CD14-positive monocyte (primary cell): ENCODE measurements at regions not wholly inside any gene's neighbourhood (a gene's known extent, or its start where the extent isn't known, plus 50 kb on each side); places are given as distances from the start of the nearest gene placed in this dataset.
"Not testable (repeated sequence)": the region's sequence is repeated elsewhere in the genome, so short reads cannot be mapped to it uniquely, and the experiment has no call there.

Experiments
- DNase-seq, 3 donors: peaks; one replicate each; pipeline ENCODE4 v3.0.0-alpha.2; 2011 to 2022
- H2AFZ ChIP-seq: 2 replicates; pipeline ENCODE4 v1.6.0; 2012; ENCODE audit warnings: mild to moderate bottlenecking, low read depth, low read length, inconsistent platforms; ENCODE audit not compliant: insufficient read depth, poor library complexity, severe bottlenecking
- H3K27ac ChIP-seq, 2 donors: 1 replicate in 1 of 2; 2 replicates in 1 of 2; pipeline ENCODE4 v1.5.1; 2012 to 2013; ENCODE audit warnings: low read length in 2 of 2, control low read depth in 1 of 2, inconsistent platforms in 1 of 2, low read depth in 1 of 2, mild to moderate bottlenecking in 1 of 2
- H3K27me3 ChIP-seq, 2 donors: one replicate each; pipeline versions ENCODE4 v1.6.0 to v1.6.1; 2011 to 2013; ENCODE audit warnings: low read length in 2 of 2; ENCODE audit not compliant: control insufficient read depth in 2 of 2, insufficient read depth in 2 of 2
- H3K36me3 ChIP-seq, 2 donors: replicated peaks in 1 of 2; 1 replicate in 1 of 2; 2 replicates in 1 of 2; pipeline versions ENCODE4 v1.5.1 to v1.6.1; 2012 to 2013; ENCODE audit warnings: low read length in 2 of 2, control low read depth in 1 of 2, inconsistent platforms in 1 of 2, mild to moderate bottlenecking in 1 of 2; ENCODE audit not compliant: insufficient read depth in 2 of 2, control insufficient read depth in 1 of 2
- H3K4me1 ChIP-seq, 2 donors: 1 replicate in 1 of 2; 2 replicates in 1 of 2; pipeline versions ENCODE4 v1.5.1 to v1.6.1; 2012 to 2013; ENCODE audit warnings: low read length in 2 of 2, control low read depth in 1 of 2, inconsistent platforms in 1 of 2, mild to moderate bottlenecking in 1 of 2, moderate library complexity in 1 of 2; ENCODE audit not compliant: insufficient read depth in 2 of 2, control insufficient read depth in 1 of 2
- H3K4me2 ChIP-seq: replicated peaks from 2 replicates; pipeline ENCODE3; 2012; ENCODE audit warnings: low read length, moderate library complexity, mild to moderate bottlenecking; ENCODE audit not compliant: poor library complexity, severe bottlenecking; ENCODE audit errors: extremely low read depth
- H3K4me3 ChIP-seq, 3 experiments: fragments of 200-600 bp in 1 of 3; sonication (generic) in 1 of 3; replicated peaks in 1 of 3; 1 replicate in 2 of 3; 2 replicates in 1 of 3; pipeline ENCODE4 v1.5.1; 2011 to 2013; ENCODE audit warnings: low read length in 3 of 3, mild to moderate bottlenecking in 3 of 3, control low read depth in 2 of 3, low read depth in 2 of 3, inconsistent platforms in 1 of 3, moderate library complexity in 1 of 3
- H3K79me2 ChIP-seq: 2 replicates; pipeline ENCODE4 v1.6.0; 2012; ENCODE audit warnings: mild to moderate bottlenecking, control low read depth, inconsistent platforms, low read length, moderate library complexity; ENCODE audit not compliant: insufficient read depth
- H3K9ac ChIP-seq: 2 replicates; pipeline ENCODE4 v1.6.0; 2017; ENCODE audit warnings: low read length, mild to moderate bottlenecking; ENCODE audit not compliant: insufficient read depth, poor library complexity, severe bottlenecking
- H3K9me3 ChIP-seq, 2 donors: replicated peaks in 1 of 2; 1 replicate in 1 of 2; 2 replicates in 1 of 2; pipeline versions ENCODE4 v1.5.1 to v1.6.1; 2012 to 2013; ENCODE audit warnings: low read length in 2 of 2, control low read depth in 1 of 2; ENCODE audit not compliant: control insufficient read depth in 1 of 2, insufficient read depth in 1 of 2
- H4K20me1 ChIP-seq: 2 replicates; pipeline ENCODE4 v1.6.0; 2012; ENCODE audit warnings: mild to moderate bottlenecking, low read length, control low read depth, moderate library complexity; ENCODE audit not compliant: insufficient read depth
- H3K27ac Mint-ChIP-seq, 7 donors: one replicate each; pipeline ENCODE4 v1.8.0; 2020; ENCODE audit warnings: mild to moderate bottlenecking in 7 of 7, mixed read lengths in 7 of 7, moderate library complexity in 6 of 7, inconsistent platforms in 2 of 7
- H3K27me3 Mint-ChIP-seq, 3 donors: one replicate each; pipeline ENCODE4 v1.8.0; 2021 to 2022; ENCODE audit warnings: low read depth in 3 of 3, mild to moderate bottlenecking in 3 of 3, mixed read lengths in 3 of 3, moderate library complexity in 3 of 3, inconsistent platforms in 1 of 3
- H3K36me3 Mint-ChIP-seq, 2 donors: one replicate each; pipeline ENCODE4 v1.8.0; 2020; ENCODE audit warnings: mixed read lengths in 2 of 2, inconsistent platforms in 1 of 2, mild to moderate bottlenecking in 1 of 2
- H3K4me1 Mint-ChIP-seq: one replicate; pipeline ENCODE4 v1.8.0; 2020; ENCODE audit warnings: mild to moderate bottlenecking, mixed read lengths
- H3K4me3 Mint-ChIP-seq, 2 donors: one replicate each; pipeline ENCODE4 v1.8.0; 2020; ENCODE audit warnings: mild to moderate bottlenecking in 2 of 2, mixed read lengths in 2 of 2, moderate library complexity in 1 of 2
- H3K9me3 Mint-ChIP-seq, 7 donors: one replicate each; pipeline ENCODE4 v1.8.0; 2020 to 2022; ENCODE audit warnings: mixed read lengths in 7 of 7, mild to moderate bottlenecking in 6 of 7, moderate library complexity in 6 of 7, inconsistent platforms in 2 of 7
- CTCF ChIP-seq: fragments of 200-600 bp; IDR thresholded peaks from one replicate; pipeline ENCODE4 v1.8.0; 2022; ENCODE audit warnings: antibody characterized with exemption, mild to moderate bottlenecking
- WGBS: methylation state at CpG from one replicate; pipeline ENCODE4 v1.1.5; 2013; ENCODE audit warnings: missing lambda C conversion rate; ENCODE audit not compliant: insufficient coverage; 5-methylcytosine and 5-hydroxymethylcytosine counted together
- intact Hi-C, 2 donors: fragments of 100-400 bp; cut with micrococcal nuclease; formaldehyde crosslinking; loops; one replicate each; pipeline versions ENCODE4 v1.15.0 to v1.15.1; 2023

GRCh38 chr1:228668553-228669241 is 66.6 kb upstream of the RHOU start:
- no peaks in the 10 kb centered on the region for H3K36me3 Mint-ChIP-seq
- Histone ChIP-seq H3K36me3 (no peaks in the 10 kb centered on the region), H3K4me3 (no peak overlapping the region), H3K27me3 (no peaks in the 10 kb centered on the region), H3K9me3 (no peaks in the 10 kb centered on the region), H3K4me1 (peaks cover 3 to 8% of the 10 kb centered on the region in 2 donors), H3K4me2 (no peak overlapping the region), H4K20me1 (no peaks in the 10 kb centered on the region), H3K27ac (no peak overlapping the region), H2AFZ (peak overlapping the region; percentile 11), H3K9ac (no peak overlapping the region), H3K79me2 (no peaks in the 10 kb centered on the region)
- peaks cover 0 to 5% (median 4%) of the 10 kb centered on the region in 7 donors for H3K9me3 Mint-ChIP-seq
- 79% methylated on average over 4 of the region's 5 CpGs for WGBS
- peak overlapping the region in 1 of 7 donors; percentile 68 for H3K27ac Mint-ChIP-seq
- intact Hi-C loops = no loop called here
- no peak for DNase-seq
- no peak overlapping the region for H3K4me3 Mint-ChIP-seq
- H3K27me3 Mint-ChIP-seq = peaks cover 0 to 5% (median 0%) of the 10 kb centered on the region in 3 donors
- H3K4me1 Mint-ChIP-seq = peaks cover 8% of the 10 kb centered on the region
- TF ChIP-seq CTCF = no peak

- Histone ChIP-seq H3K36me3 (no peaks in the 10 kb centered on the region), H3K4me1 (peaks cover 3 to 8% of the 10 kb centered on the region in 2 donors), H4K20me1 (no peaks in the 10 kb centered on the region), H2AFZ (peak overlapping the region; percentile 11), H3K4me3 (no peak overlapping the region), H3K79me2 (no peaks in the 10 kb centered on the region), H3K27me3 (no peaks in the 10 kb centered on the region), H3K9ac (no peak overlapping the region), H3K4me2 (no peak overlapping the region), H3K9me3 (no peaks in the 10 kb centered on the region), H3K27ac (no peak overlapping the region)
- intact Hi-C loops = no loop called here
- Mint-ChIP-seq H3K27ac (peak overlapping the region in 1 of 7 donors; percentile 68), H3K36me3 (no peaks in the 10 kb centered on the region), H3K9me3 (peaks cover 0 to 5% (median 4%) of the 10 kb centered on the region in 7 donors), H3K4me1 (peaks cover 8% of the 10 kb centered on the region), H3K4me3 (no peak overlapping the region), H3K27me3 (peaks cover 0 to 2% (median 0%) of the 10 kb centered on the region in 3 donors)
- DNase-seq = peak; percentile 18 to 26 (median 26)
- no CpG with 5 or more reads among the region's 1 CpG for WGBS
- no peak for TF ChIP-seq CTCF
Observed at GRCh38 chr1:228669242-228669585, 66.1 kb upstream of the RHOU start.

DNA sequence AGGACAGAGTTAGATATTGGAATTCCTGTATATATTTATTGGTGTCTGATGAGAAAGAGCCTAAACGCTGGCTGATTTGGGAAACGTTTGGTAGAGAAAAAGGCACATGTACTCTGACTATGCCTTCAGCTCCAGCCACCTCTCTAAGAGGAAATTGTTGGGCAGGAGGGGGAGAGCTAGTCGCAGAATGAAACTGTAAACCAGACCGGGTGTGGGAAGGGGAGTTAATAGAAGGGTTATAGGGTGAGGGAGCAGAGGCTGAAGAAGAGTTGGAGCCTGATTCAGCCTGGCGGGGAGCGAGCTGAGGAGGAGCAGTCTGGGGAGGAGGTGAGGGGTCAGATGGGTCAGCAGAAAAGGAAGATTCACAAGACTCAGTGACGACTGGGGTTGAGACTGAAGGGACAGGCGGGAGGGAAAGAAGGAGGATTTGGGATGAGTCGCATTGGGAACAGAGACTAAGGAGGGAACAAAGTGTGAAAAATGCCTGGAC is 54.2 kb upstream of the RHOU start:
- H3K79me2 ChIP-seq, DNase-seq, intact Hi-C loops, H3K9me3 ChIP-seq, H3K36me3 ChIP-seq, H3K9ac ChIP-seq, H3K27me3 ChIP-seq, H3K4me3 ChIP-seq, H3K4me2 ChIP-seq, H3K36me3 Mint-ChIP-seq, H3K27ac ChIP-seq, H2AFZ ChIP-seq, H4K20me1 ChIP-seq, H3K9me3 Mint-ChIP-seq: not testable (repeated sequence)
- 54% methylated on average over 7 of the region's 9 CpGs for WGBS
- Mint-ChIP-seq H3K4me1 (peaks cover 19% of the 10 kb centered on the region), H3K4me3 (peak overlapping the region; percentile 55 to 68), H3K27ac (peak overlapping the region in 1 of 7 donors; percentile 25), H3K27me3 (peaks cover 4 to 10% (median 10%) of the 10 kb centered on the region in 3 donors)
- peaks cover 8 to 13% of the 10 kb centered on the region in 2 donors for H3K4me1 ChIP-seq
